ENCODE measurements at regions not wholly inside any gene's neighbourhood (a gene's known extent, or its start where the extent isn't known, plus 50 kb on each side); places are given as distances from the start of the nearest gene placed in this dataset.

DNA sequence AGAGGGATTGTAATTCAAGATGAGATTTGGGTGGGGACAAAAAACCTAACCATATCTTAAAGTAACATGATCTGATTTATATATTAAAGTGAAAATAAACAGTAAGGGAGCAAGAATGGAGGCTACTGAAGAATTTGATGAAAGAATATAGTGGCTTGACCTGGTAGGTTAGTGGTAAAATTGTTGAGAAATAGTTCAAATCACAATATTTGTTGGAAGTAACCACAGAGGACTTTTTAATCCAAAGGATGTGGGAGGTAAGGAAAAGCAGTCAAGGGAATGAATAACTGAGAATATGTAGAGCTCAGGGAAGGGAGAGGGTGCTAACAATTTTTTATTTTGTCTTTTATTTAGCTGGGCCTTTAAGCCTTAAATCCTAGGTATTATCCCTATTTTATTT, 139.8 kb upstream of the HS3ST1 start:
- no peak for TF ChIP-seq EZH2 (IDR thresholded peaks at IDR 0.05; ENCODE audit: borderline replicate concordance, insufficient read depth, low read depth, low read length, poor library complexity, severe bottlenecking)
- TF ChIP-seq, protein P1, sequence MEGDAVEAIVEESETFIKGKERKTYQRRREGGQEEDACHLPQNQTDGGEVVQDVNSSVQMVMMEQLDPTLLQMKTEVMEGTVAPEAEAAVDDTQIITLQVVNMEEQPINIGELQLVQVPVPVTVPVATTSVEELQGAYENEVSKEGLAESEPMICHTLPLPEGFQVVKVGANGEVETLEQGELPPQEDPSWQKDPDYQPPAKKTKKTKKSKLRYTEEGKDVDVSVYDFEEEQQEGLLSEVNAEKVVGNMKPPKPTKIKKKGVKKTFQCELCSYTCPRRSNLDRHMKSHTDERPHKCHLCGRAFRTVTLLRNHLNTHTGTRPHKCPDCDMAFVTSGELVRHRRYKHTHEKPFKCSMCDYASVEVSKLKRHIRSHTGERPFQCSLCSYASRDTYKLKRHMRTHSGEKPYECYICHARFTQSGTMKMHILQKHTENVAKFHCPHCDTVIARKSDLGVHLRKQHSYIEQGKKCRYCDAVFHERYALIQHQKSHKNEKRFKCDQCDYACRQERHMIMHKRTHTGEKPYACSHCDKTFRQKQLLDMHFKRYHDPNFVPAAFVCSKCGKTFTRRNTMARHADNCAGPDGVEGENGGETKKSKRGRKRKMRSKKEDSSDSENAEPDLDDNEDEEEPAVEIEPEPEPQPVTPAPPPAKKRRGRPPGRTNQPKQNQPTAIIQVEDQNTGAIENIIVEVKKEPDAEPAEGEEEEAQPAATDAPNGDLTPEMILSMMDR (IDR thresholded peaks at IDR 0.05) = no peak

Data from B cell (primary cell).